HCT116 (cell line): ENCODE measurements at regions not wholly inside any gene's neighbourhood (a gene's known extent, or its start where the extent isn't known, plus 50 kb on each side); places are given as distances from the start of the nearest gene placed in this dataset.

Source experiments
- ATAC-seq: fragments of 200-7000 bp; cut with Tn5 transposase; 2 replicates; pipeline ENCODE4 v1.9.1; 2020; ENCODE audit warnings: mild to moderate bottlenecking, moderate library complexity
- BruUV-seq: library from RNA; stranded (reverse); fragments of 400-500 nt; replicated peaks from 2 replicates; lab custom pipeline; 2021; lab: Mats Ljungman, UMichigan
- CTCF ChIA-PET: fragments of 300-600 bp; sonication (Branson Sonifier 250); formaldehyde crosslinking; loops from one replicate; lab custom pipeline; 2021; ENCODE audit warnings: antibody characterized with exemption; lab: Charles Lee
- POLR2A ChIA-PET: fragments of 300-600, 350-600 bp; sonication (Branson Sonifier 250); formaldehyde crosslinking; loops from one replicate; lab custom pipeline; 2021; ENCODE audit warnings: antibody characterized with exemption; lab: Charles Lee
- RAD21 ChIA-PET, 2 experiments: fragments of 300-600 bp; sonication (Branson Sonifier 250); formaldehyde crosslinking; loops; one replicate each; lab custom pipeline; 2023; ENCODE audit warnings: low total read pairs in 2 of 2; ENCODE audit not compliant: uncharacterized antibody in 2 of 2, unreplicated experiment in 2 of 2, low non-redundant PET in 1 of 2; lab: Charles Lee
- DNase-seq: peaks from one replicate; pipeline ENCODE4 v3.0.0-alpha.2; 2010; ENCODE audit warnings: low read depth, low spot score
- H2AFZ ChIP-seq: fragments of 200-600 bp; shearing (Covaris generic), sonication (generic); 2 replicates; pipeline ENCODE4 v1.6.1; 2017; ENCODE audit warnings: low read depth, mixed run types, mixed read lengths, antibody characterized with exemption, low read length; ENCODE audit not compliant: poor library complexity, severe bottlenecking
- H3K27ac ChIP-seq: 2 replicates; pipeline ENCODE4 v1.5.1; 2012; ENCODE audit warnings: low read depth, low read length
- H3K27me3 ChIP-seq: fragments of 200-600 bp; sonication (generic); 2 replicates; pipeline ENCODE4 v1.6.1; 2016; ENCODE audit warnings: mixed run types, low read length, mixed read lengths; ENCODE audit not compliant: insufficient read depth
- H3K36me3 ChIP-seq, 2 experiments: fragments of 200-500 bp in 1 of 2; fragments of 200-600 bp in 1 of 2; sonication (Bioruptor generic) in 1 of 2; sonication (generic) in 1 of 2; 2 replicates each; pipeline versions ENCODE4 v1.5.1 to v1.6.1; 2014 to 2016; ENCODE audit warnings: low read length in 2 of 2, inconsistent platforms in 1 of 2, mixed read lengths in 1 of 2, mixed run types in 1 of 2; ENCODE audit not compliant: insufficient read depth in 2 of 2, control insufficient read depth in 1 of 2
- H3K4me1 ChIP-seq, 2 experiments: fragments of 200-600 bp in 1 of 2; sonication (generic) in 1 of 2; 2 replicates each; pipeline versions ENCODE4 v1.5.1 to v1.6.1; 2012 to 2017; ENCODE audit warnings: low read length in 2 of 2, inconsistent platforms in 1 of 2, mild to moderate bottlenecking in 1 of 2, mixed read lengths in 1 of 2, mixed run types in 1 of 2, moderate library complexity in 1 of 2; ENCODE audit not compliant: insufficient read depth in 2 of 2, control insufficient read depth in 1 of 2
- H3K4me2 ChIP-seq: fragments of 200-600 bp; sonication (generic); 2 replicates; pipeline ENCODE4 v1.6.1; 2017; ENCODE audit warnings: mixed run types, low read length, mixed read lengths
- H3K4me3 ChIP-seq, 2 experiments: fragments of 200-600 bp in 1 of 2; sonication (generic) in 1 of 2; replicated peaks in 1 of 2; 2 replicates each; pipeline ENCODE4 v1.5.1; 2011 to 2016; ENCODE audit warnings: low read length in 2 of 2, control low read depth in 1 of 2, low read depth in 1 of 2, mild to moderate bottlenecking in 1 of 2, mixed read lengths in 1 of 2, mixed run types in 1 of 2
- H3K79me2 ChIP-seq: fragments of 200-600 bp; sonication (generic); 2 replicates; pipeline ENCODE4 v1.6.1; 2017; ENCODE audit warnings: mild to moderate bottlenecking, mixed run types, low read length, moderate library complexity, mixed read lengths; ENCODE audit not compliant: insufficient read depth
- H3K9ac ChIP-seq: fragments of 200-600 bp; sonication (generic); 2 replicates; pipeline ENCODE4 v1.6.1; 2016; ENCODE audit warnings: low read length, mixed read lengths
- H3K9me2 ChIP-seq: fragments of 200-600 bp; sonication (generic), shearing (Covaris generic); 2 replicates; pipeline ENCODE4 v1.6.1; 2017; ENCODE audit warnings: mixed run types, mild to moderate bottlenecking, moderate library complexity; ENCODE audit not compliant: insufficient read depth
- H3K9me3 ChIP-seq, 2 experiments: fragments of 200-500 bp in 1 of 2; fragments of 200-600 bp in 1 of 2; sonication (Bioruptor generic) in 1 of 2; sonication (generic) in 1 of 2; 2 replicates each; pipeline ENCODE4 v1.6.1; 2014 to 2017; ENCODE audit warnings: low read length in 2 of 2, mixed read lengths in 2 of 2, inconsistent platforms in 1 of 2, low read depth in 1 of 2, mild to moderate bottlenecking in 1 of 2, mixed run types in 1 of 2, moderate library complexity in 1 of 2; ENCODE audit not compliant: control insufficient read depth in 1 of 2, insufficient read depth in 1 of 2
- H4K20me1 ChIP-seq: fragments of 200-600 bp; sonication (generic), shearing (Covaris generic); 2 replicates; pipeline ENCODE4 v1.6.1; 2017; ENCODE audit warnings: mixed run types, mild to moderate bottlenecking, moderate library complexity; ENCODE audit not compliant: insufficient read depth
- CBX3 ChIP-seq: IDR thresholded peaks from 2 replicates; pipeline ENCODE4 v1.6.1; 2012; ENCODE audit warnings: low read depth
- CEBPB ChIP-seq: IDR thresholded peaks from 2 replicates; pipeline ENCODE4 v1.6.1; 2012; ENCODE audit warnings: low read depth
- EGR1 ChIP-seq: IDR thresholded peaks from 2 replicates; pipeline ENCODE4 v1.6.1; 2012; ENCODE audit warnings: low read depth
- ELF1 ChIP-seq: IDR thresholded peaks from 2 replicates; pipeline ENCODE4 v1.6.1; 2012; ENCODE audit warnings: low read depth, borderline replicate concordance
- EZH2 ChIP-seq: fragments of 200-600 bp; sonication (generic); IDR thresholded peaks from 2 replicates; pipeline ENCODE4 v1.6.1; 2017; ENCODE audit warnings: antibody characterized with exemption, mixed run types
- JUND ChIP-seq: IDR thresholded peaks from 2 replicates; pipeline ENCODE4 v1.6.1; 2012
- POLR2A ChIP-seq: IDR thresholded peaks from 2 replicates; pipeline ENCODE4 v1.7.0; 2011; ENCODE audit warnings: borderline replicate concordance; ENCODE audit not compliant: insufficient read depth, insufficient read length; ENCODE audit errors: extremely low read depth
- SIN3A ChIP-seq: IDR thresholded peaks from 2 replicates; pipeline ENCODE4 v1.6.1; 2012; ENCODE audit warnings: low read depth
- SRF ChIP-seq: IDR thresholded peaks from 2 replicates; pipeline ENCODE4 v1.6.1; 2012; ENCODE audit warnings: low read depth
- ZFX ChIP-seq: fragments of 450-650 bp; IDR thresholded peaks from 2 replicates; pipeline ENCODE4 v1.6.1; 2017
- ZNF274 ChIP-seq: fragments of 200-500 bp; sonication (Bioruptor generic); IDR thresholded peaks from 2 replicates; pipeline ENCODE4 v1.6.1; 2014; ENCODE audit warnings: mild to moderate bottlenecking, low read depth, low read length, inconsistent platforms
- intact Hi-C: fragments of 100-400 bp; cut with micrococcal nuclease; formaldehyde crosslinking; loops from 2 replicates; pipeline ENCODE4 v1.10.0; 2022
- TF ChIP-seq, protein P1 (sequence below): IDR thresholded peaks from 2 replicates; pipeline ENCODE4 v1.6.1; 2011; ENCODE audit warnings: mild to moderate bottlenecking, low read length, moderate library complexity; ENCODE audit not compliant: insufficient replicate concordance; ENCODE audit errors: extremely low read depth
- TF ChIP-seq, protein P2 (sequence below): IDR thresholded peaks from 2 replicates; pipeline ENCODE4 v1.6.1; 2012; ENCODE audit warnings: low read depth
- TF ChIP-seq, protein P3 (sequence below), 3 experiments: fragments of 200-600 bp in 1 of 3; sonication (generic) in 1 of 3; IDR thresholded peaks in 2 of 3; conservative IDR thresholded peaks in 1 of 3; 2 replicates each; pipeline ENCODE4 v1.5.1; 2012 to 2017; ENCODE audit warnings: low read depth in 2 of 3, low read length in 2 of 3, antibody characterized with exemption in 1 of 3, borderline replicate concordance in 1 of 3, control low read depth in 1 of 3, mild to moderate bottlenecking in 1 of 3, mixed read lengths in 1 of 3, mixed run types in 1 of 3, moderate library complexity in 1 of 3; ENCODE audit not compliant: insufficient read depth in 1 of 3
- TF ChIP-seq, protein P4 (sequence below): IDR thresholded peaks from 2 replicates; pipeline ENCODE4 v1.6.1; 2012
- TF ChIP-seq, protein P5 (sequence below): IDR thresholded peaks from 2 replicates; pipeline ENCODE4 v1.6.1; 2012

DNA sequence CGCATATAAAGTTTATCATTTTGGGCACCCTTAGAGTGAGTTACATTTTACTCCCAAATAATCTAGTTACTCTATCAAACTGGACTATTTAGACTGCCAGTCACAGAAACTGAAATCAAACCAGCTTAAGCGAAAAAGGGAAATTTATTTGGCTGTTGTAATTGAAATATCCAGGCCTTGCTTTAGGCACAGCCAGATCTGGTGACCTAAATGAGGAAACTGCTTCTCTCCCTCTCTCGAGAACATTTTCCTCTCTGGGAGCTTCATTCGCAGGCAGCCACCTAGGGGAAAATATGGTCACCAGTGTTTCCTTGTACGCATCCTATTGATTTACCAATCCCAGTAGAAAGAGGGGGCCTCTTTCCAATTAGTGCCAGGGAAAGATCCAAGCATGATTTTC, 175.3 kb upstream of the MITF start:
- no peak overlapping the region for H3K4me2 ChIP-seq
- H3K9ac ChIP-seq, result no peak overlapping the region
- H3K79me2 ChIP-seq, result no peaks in the 10 kb centered on the region
- intact Hi-C loops, result no loop called here
- no peaks in the 10 kb centered on the region for H3K27me3 ChIP-seq
- ChIA-PET RAD21 (no interaction called here), CTCF (no interaction called here), POLR2A (no interaction called here)
- no peak overlapping the region for H3K4me3 ChIP-seq
- H2AFZ ChIP-seq, result no peak overlapping the region
- H3K9me3 ChIP-seq, result no peaks in the 10 kb centered on the region
- H3K9me2 ChIP-seq, result no peaks in the 10 kb centered on the region
- no peak for ATAC-seq
- H4K20me1 ChIP-seq, result no peaks in the 10 kb centered on the region
- BruUV-seq, result no TSS peak
- H3K4me1 ChIP-seq, result no peaks in the 10 kb centered on the region
- TF ChIP-seq JUND (no peak), ZNF274 (no peak), EGR1 (no peak), SRF (no peak), EZH2 (no peak), ELF1 (no peak), POLR2A (no peak), CEBPB (no peak), SIN3A (no peak), ZFX (no peak), CBX3 (no peak)
- TF ChIP-seq, protein P1, sequence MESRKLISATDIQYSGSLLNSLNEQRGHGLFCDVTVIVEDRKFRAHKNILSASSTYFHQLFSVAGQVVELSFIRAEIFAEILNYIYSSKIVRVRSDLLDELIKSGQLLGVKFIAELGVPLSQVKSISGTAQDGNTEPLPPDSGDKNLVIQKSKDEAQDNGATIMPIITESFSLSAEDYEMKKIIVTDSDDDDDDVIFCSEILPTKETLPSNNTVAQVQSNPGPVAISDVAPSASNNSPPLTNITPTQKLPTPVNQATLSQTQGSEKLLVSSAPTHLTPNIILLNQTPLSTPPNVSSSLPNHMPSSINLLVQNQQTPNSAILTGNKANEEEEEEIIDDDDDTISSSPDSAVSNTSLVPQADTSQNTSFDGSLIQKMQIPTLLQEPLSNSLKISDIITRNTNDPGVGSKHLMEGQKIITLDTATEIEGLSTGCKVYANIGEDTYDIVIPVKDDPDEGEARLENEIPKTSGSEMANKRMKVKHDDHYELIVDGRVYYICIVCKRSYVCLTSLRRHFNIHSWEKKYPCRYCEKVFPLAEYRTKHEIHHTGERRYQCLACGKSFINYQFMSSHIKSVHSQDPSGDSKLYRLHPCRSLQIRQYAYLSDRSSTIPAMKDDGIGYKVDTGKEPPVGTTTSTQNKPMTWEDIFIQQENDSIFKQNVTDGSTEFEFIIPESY, result no peak
- TF ChIP-seq, protein P2, sequence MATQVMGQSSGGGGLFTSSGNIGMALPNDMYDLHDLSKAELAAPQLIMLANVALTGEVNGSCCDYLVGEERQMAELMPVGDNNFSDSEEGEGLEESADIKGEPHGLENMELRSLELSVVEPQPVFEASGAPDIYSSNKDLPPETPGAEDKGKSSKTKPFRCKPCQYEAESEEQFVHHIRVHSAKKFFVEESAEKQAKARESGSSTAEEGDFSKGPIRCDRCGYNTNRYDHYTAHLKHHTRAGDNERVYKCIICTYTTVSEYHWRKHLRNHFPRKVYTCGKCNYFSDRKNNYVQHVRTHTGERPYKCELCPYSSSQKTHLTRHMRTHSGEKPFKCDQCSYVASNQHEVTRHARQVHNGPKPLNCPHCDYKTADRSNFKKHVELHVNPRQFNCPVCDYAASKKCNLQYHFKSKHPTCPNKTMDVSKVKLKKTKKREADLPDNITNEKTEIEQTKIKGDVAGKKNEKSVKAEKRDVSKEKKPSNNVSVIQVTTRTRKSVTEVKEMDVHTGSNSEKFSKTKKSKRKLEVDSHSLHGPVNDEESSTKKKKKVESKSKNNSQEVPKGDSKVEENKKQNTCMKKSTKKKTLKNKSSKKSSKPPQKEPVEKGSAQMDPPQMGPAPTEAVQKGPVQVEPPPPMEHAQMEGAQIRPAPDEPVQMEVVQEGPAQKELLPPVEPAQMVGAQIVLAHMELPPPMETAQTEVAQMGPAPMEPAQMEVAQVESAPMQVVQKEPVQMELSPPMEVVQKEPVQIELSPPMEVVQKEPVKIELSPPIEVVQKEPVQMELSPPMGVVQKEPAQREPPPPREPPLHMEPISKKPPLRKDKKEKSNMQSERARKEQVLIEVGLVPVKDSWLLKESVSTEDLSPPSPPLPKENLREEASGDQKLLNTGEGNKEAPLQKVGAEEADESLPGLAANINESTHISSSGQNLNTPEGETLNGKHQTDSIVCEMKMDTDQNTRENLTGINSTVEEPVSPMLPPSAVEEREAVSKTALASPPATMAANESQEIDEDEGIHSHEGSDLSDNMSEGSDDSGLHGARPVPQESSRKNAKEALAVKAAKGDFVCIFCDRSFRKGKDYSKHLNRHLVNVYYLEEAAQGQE, result no peak
- TF ChIP-seq, protein P3, sequence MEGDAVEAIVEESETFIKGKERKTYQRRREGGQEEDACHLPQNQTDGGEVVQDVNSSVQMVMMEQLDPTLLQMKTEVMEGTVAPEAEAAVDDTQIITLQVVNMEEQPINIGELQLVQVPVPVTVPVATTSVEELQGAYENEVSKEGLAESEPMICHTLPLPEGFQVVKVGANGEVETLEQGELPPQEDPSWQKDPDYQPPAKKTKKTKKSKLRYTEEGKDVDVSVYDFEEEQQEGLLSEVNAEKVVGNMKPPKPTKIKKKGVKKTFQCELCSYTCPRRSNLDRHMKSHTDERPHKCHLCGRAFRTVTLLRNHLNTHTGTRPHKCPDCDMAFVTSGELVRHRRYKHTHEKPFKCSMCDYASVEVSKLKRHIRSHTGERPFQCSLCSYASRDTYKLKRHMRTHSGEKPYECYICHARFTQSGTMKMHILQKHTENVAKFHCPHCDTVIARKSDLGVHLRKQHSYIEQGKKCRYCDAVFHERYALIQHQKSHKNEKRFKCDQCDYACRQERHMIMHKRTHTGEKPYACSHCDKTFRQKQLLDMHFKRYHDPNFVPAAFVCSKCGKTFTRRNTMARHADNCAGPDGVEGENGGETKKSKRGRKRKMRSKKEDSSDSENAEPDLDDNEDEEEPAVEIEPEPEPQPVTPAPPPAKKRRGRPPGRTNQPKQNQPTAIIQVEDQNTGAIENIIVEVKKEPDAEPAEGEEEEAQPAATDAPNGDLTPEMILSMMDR (IDR thresholded peaks at IDR 0.05 in 2 of 3, conservative IDR thresholded peaks at IDR 0.05 in 1 of 3; ENCODE audit: borderline replicate concordance in 1 of 3, insufficient read depth in 1 of 3, low read depth in 2 of 3, low read length in 2 of 3), result no peak
- TF ChIP-seq, protein P4, sequence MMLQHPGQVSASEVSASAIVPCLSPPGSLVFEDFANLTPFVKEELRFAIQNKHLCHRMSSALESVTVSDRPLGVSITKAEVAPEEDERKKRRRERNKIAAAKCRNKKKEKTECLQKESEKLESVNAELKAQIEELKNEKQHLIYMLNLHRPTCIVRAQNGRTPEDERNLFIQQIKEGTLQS, result no peak
- TF ChIP-seq, protein P5, sequence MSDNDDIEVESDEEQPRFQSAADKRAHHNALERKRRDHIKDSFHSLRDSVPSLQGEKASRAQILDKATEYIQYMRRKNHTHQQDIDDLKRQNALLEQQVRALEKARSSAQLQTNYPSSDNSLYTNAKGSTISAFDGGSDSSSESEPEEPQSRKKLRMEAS, result no peak
- no peak overlapping the region for H3K27ac ChIP-seq
- no peaks in the 10 kb centered on the region for H3K36me3 ChIP-seq
- DNase-seq, result no peak
